GM12878 (cell line): ENCODE measurements at regions not wholly inside any gene's neighbourhood (a gene's known extent, or its start where the extent isn't known, plus 50 kb on each side); places are given as distances from the start of the nearest gene placed in this dataset.

Experiments
- BHLHE40 ChIP-seq, 2 experiments: fragments of 450-650 bp in 1 of 2; IDR thresholded peaks; 2 replicates each; pipeline ENCODE4 v1.6.1; 2011 to 2017; ENCODE audit warnings: low read depth in 2 of 2, borderline replicate concordance in 1 of 2, improper control_type of control experiment in 1 of 2, low read length in 1 of 2, mild to moderate bottlenecking in 1 of 2
- IKZF2 ChIP-seq, 2 experiments: fragments of 450-650 bp; IDR thresholded peaks; 2 replicates each; pipeline ENCODE4 v1.6.1; 2017; ENCODE audit warnings: mild to moderate bottlenecking in 2 of 2, moderate library complexity in 2 of 2
- NR2C1 ChIP-seq: fragments of 450-650 bp; IDR thresholded peaks from 2 replicates; pipeline ENCODE4 v1.6.1; 2017; ENCODE audit warnings: antibody characterized with exemption, mild to moderate bottlenecking, moderate library complexity
- PRDM15 ChIP-seq: fragments of 450-650 bp; formaldehyde crosslinking; IDR thresholded peaks from 2 replicates; pipeline ENCODE4 v1.4.0; 2020; ENCODE audit warnings: mild to moderate bottlenecking, moderate library complexity
- RAD21 ChIP-seq: IDR thresholded peaks from 2 replicates; pipeline ENCODE4 v1.6.1; 2011; ENCODE audit warnings: mild to moderate bottlenecking, low read depth, low read length, moderate library complexity; ENCODE audit not compliant: insufficient read depth
- ZBTB40 ChIP-seq: fragments of 450-650 bp; IDR thresholded peaks from 2 replicates; pipeline ENCODE4 v1.6.1; 2016; ENCODE audit warnings: mild to moderate bottlenecking, moderate library complexity, borderline replicate concordance

DNA sequence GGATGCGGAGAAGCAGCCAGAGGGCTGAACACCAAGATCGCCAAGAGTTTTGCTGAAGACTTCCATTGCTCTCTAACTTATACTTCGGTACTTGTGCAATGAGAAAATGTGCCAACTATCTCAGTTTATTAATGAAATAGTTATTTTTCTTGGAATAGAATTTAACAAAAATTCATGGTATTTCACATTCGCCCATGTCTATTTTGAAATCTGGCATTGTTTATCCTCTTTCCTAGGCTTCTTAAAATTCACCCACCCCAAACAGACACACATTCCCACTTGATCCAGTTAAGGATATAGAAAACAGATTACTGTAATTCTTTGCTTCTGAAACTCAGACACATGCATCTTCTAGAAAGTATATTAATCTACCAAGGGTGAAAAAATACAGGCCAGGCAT lies 56.3 kb upstream of the ADAMTS5 start (continued):
- TF ChIP-seq ZBTB40 (no peak), IKZF2 (IDR thresholded peaks at IDR 0.05) (no peak), NR2C1 (no peak), RAD21 (no peak), PRDM15 (CRISPR knock-in tag) (no peak), BHLHE40 (IDR thresholded peaks at IDR 0.05; ENCODE audit: borderline replicate concordance in 1 of 2, low read depth in 2 of 2, low read length in 1 of 2) (no peak)
